ENCODE measurements at regions not wholly inside any gene's neighbourhood (a gene's known extent, or its start where the extent isn't known, plus 50 kb on each side); places are given as distances from the start of the nearest gene placed in this dataset.
A peak's percentile ranks its signal among the peaks of the same experiment; 100 is the strongest.

DNA sequence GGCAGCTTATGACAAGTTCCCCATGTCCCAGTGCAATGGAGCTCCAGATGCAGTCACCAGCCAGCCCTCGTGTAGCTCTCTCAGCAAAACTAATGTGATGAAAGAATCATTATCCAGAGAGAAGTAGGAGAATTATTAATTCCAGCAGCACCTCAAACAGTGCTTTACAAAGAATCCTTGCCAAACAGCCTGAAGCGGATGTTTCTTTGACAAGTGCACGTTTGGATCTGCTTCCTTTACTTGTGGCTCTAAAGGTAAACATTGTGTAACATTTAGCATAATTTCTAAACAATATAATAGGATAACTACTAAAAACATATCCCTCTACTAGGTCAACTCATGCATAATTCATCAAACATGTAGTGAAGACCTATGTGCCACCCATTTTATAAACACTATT lies 197.0 kb downstream of the FAM181B start:
- no peaks in the 10 kb centered on the region for H3K36me3 ChIP-seq (ENCODE audit: control insufficient read depth, insufficient read depth, low read length)
- BruUV-seq (replicated peaks): no TSS peak
- ATAC-seq: no peak
- H3K27ac ChIP-seq (ENCODE audit: low read length): no peak overlapping the region
- DNase-seq (ENCODE audit: low read depth, low spot score): no peak
- no peaks in the 10 kb centered on the region for H3K4me1 ChIP-seq (ENCODE audit: control insufficient read depth, insufficient read depth, low read length)
- intact Hi-C loops (cut with micrococcal nuclease; ENCODE audit: unreplicated experiment) (no loop called here), in situ Hi-C loops (cut with HindIII; ENCODE audit: low pct_unique_long_range_greater_than_20kb, low sequenced_read_pairs) (no loop called here)
- ChIA-PET CTCF (no interaction called here), POLR2A (no interaction called here)
- no peaks in the 10 kb centered on the region for H3K9me3 ChIP-seq (ENCODE audit: control insufficient read depth, insufficient read depth, low read depth, low read length)
- no peak for TF ChIP-seq TCF7L2 (IDR thresholded peaks at IDR 0.05; ENCODE audit: low read depth, low read length)
- no peak for TF ChIP-seq POLR2AphosphoS5 (IDR thresholded peaks at IDR 0.05; ENCODE audit: low read depth, low read length)
- no peak for TF ChIP-seq SIN3A (IDR thresholded peaks at IDR 0.05; ENCODE audit: borderline replicate concordance, insufficient read depth, low read depth, low read length)
- TF ChIP-seq, protein P1, sequence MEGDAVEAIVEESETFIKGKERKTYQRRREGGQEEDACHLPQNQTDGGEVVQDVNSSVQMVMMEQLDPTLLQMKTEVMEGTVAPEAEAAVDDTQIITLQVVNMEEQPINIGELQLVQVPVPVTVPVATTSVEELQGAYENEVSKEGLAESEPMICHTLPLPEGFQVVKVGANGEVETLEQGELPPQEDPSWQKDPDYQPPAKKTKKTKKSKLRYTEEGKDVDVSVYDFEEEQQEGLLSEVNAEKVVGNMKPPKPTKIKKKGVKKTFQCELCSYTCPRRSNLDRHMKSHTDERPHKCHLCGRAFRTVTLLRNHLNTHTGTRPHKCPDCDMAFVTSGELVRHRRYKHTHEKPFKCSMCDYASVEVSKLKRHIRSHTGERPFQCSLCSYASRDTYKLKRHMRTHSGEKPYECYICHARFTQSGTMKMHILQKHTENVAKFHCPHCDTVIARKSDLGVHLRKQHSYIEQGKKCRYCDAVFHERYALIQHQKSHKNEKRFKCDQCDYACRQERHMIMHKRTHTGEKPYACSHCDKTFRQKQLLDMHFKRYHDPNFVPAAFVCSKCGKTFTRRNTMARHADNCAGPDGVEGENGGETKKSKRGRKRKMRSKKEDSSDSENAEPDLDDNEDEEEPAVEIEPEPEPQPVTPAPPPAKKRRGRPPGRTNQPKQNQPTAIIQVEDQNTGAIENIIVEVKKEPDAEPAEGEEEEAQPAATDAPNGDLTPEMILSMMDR (IDR thresholded peaks at IDR 0.05): no peak
- TF ChIP-seq, protein P2, sequence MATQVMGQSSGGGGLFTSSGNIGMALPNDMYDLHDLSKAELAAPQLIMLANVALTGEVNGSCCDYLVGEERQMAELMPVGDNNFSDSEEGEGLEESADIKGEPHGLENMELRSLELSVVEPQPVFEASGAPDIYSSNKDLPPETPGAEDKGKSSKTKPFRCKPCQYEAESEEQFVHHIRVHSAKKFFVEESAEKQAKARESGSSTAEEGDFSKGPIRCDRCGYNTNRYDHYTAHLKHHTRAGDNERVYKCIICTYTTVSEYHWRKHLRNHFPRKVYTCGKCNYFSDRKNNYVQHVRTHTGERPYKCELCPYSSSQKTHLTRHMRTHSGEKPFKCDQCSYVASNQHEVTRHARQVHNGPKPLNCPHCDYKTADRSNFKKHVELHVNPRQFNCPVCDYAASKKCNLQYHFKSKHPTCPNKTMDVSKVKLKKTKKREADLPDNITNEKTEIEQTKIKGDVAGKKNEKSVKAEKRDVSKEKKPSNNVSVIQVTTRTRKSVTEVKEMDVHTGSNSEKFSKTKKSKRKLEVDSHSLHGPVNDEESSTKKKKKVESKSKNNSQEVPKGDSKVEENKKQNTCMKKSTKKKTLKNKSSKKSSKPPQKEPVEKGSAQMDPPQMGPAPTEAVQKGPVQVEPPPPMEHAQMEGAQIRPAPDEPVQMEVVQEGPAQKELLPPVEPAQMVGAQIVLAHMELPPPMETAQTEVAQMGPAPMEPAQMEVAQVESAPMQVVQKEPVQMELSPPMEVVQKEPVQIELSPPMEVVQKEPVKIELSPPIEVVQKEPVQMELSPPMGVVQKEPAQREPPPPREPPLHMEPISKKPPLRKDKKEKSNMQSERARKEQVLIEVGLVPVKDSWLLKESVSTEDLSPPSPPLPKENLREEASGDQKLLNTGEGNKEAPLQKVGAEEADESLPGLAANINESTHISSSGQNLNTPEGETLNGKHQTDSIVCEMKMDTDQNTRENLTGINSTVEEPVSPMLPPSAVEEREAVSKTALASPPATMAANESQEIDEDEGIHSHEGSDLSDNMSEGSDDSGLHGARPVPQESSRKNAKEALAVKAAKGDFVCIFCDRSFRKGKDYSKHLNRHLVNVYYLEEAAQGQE (IDR thresholded peaks at IDR 0.05; ENCODE audit: insufficient read depth in 1 of 2, low read depth in 2 of 2, low read length in 1 of 2): no peak
- H3K27me3 ChIP-seq (ENCODE audit: control insufficient read depth, insufficient read depth, low read length): no peaks in the 10 kb centered on the region
- H3K4me3 ChIP-seq (ENCODE audit: low read depth in 2 of 2, low read length in 2 of 2): no peak overlapping the region

DNA sequence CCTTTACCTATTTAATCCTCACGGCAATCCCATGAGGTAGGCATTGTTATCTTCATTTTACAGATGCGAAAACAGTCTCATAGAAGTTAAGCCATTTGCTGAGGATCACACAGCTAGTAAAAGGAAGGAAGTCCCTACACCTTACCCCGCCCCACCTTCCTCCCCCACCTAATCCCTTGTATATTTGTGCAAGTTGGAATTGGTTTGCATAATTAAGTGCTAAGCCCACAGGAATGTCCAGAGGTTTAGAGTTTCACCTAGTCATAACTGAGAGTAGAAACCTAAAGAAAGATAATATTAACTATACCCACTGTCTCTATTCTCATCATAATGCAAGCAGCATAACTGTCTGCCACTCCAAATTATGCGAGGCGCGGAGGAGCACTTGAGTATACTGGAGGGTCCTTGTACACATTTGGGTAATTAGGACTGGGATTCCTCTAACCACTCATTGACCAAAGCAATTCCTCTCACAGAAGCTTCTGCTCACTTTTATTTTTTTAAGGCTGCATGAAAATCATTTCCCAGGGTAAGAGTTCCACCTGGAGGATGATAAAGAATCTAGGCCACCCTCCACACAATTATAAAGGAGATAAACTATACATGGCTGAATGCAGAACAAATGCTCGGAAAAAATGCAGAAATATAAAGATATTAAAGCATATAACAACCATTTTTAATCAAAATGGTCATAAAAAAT lies 199.9 kb downstream of the FAM181B start:
- no TSS peak for BruUV-seq (replicated peaks)
- CTCF ChIA-PET: no interaction called here
- DNase-seq (ENCODE audit: low read depth, low spot score) (no peak), ATAC-seq (no peak)
- Histone ChIP-seq H3K27ac (ENCODE audit: low read length) (no peak overlapping the region), H3K36me3 (ENCODE audit: control insufficient read depth, insufficient read depth, low read length) (no peaks in the 10 kb centered on the region), H3K27me3 (ENCODE audit: control insufficient read depth, insufficient read depth, low read length) (no peaks in the 10 kb centered on the region), H3K4me1 (ENCODE audit: control insufficient read depth, insufficient read depth, low read length) (no peaks in the 10 kb centered on the region), H3K4me3 (ENCODE audit: low read depth in 2 of 2, low read length in 2 of 2) (no peak overlapping the region), H3K9me3 (ENCODE audit: control insufficient read depth, insufficient read depth, low read depth, low read length) (no peaks in the 10 kb centered on the region)
- TF ChIP-seq POLR2AphosphoS5 (IDR thresholded peaks at IDR 0.05; ENCODE audit: low read depth, low read length) (no peak), SIN3A (IDR thresholded peaks at IDR 0.05; ENCODE audit: borderline replicate concordance, insufficient read depth, low read depth, low read length) (no peak), TCF7L2 (IDR thresholded peaks at IDR 0.05; ENCODE audit: low read depth, low read length) (no peak)
- TF ChIP-seq, protein P2 (IDR thresholded peaks at IDR 0.05; ENCODE audit: insufficient read depth in 1 of 2, low read depth in 2 of 2, low read length in 1 of 2): no peak
- TF ChIP-seq, protein P1 (IDR thresholded peaks at IDR 0.05): peak; percentile 13; the same call in 1 of the 2 replicates
- intact Hi-C loops (cut with micrococcal nuclease; ENCODE audit: unreplicated experiment): no loop called here
- POLR2A ChIA-PET: no interaction called here
- in situ Hi-C loops (cut with HindIII; ENCODE audit: low pct_unique_long_range_greater_than_20kb, low sequenced_read_pairs): no loop called here

Data from Panc1 (cell line).